Common myeloid progenitor, CD34-positive (primary cell): ENCODE measurements at regions not wholly inside any gene's neighbourhood (a gene's known extent, or its start where the extent isn't known, plus 50 kb on each side); places are given as distances from the start of the nearest gene placed in this dataset.
"Not testable (repeated sequence)": the region's sequence is repeated elsewhere in the genome, so short reads cannot be mapped to it uniquely, and the experiment has no call there.

Experiments used
- CTCF ChIA-PET: fragments of 350-600 bp; sonication (Branson Sonifier 250); formaldehyde crosslinking; loops from one replicate; lab custom pipeline; 2021; ENCODE audit warnings: antibody characterized with exemption; lab: Charles Lee
- POLR2A ChIA-PET: fragments of 350-600 bp; sonication (Branson Sonifier 250); formaldehyde crosslinking; loops from one replicate; lab custom pipeline; 2021; ENCODE audit warnings: antibody characterized with exemption; lab: Charles Lee
- DNase-seq, 3 donors: peaks; one replicate each; pipeline versions ENCODE4 v3.0.0 to v3.0.0-alpha.2; 2013
- H3K27ac ChIP-seq, 2 experiments: 1 replicate in 1 of 2; 2 replicates in 1 of 2; pipeline ENCODE4 v1.7.0; 2013; ENCODE audit warnings: inconsistent platforms in 2 of 2, low read length in 2 of 2, mild to moderate bottlenecking in 2 of 2, low read depth in 1 of 2, moderate library complexity in 1 of 2; ENCODE audit not compliant: severe bottlenecking in 2 of 2, insufficient read depth in 1 of 2, poor library complexity in 1 of 2
- H3K27me3 ChIP-seq, 5 experiments: replicated peaks in 2 of 5; 1 replicate in 3 of 5; 2 replicates in 2 of 5; pipeline versions ENCODE4 v1.6.1 to v1.7.0; 2013; ENCODE audit warnings: low read length in 4 of 5, mild to moderate bottlenecking in 2 of 5, moderate library complexity in 2 of 5, inconsistent platforms in 1 of 5; ENCODE audit not compliant: insufficient read depth in 5 of 5, control insufficient read depth in 4 of 5
- H3K36me3 ChIP-seq, 4 experiments: 1 replicate in 2 of 4; 2 replicates in 2 of 4; pipeline versions ENCODE4 v1.6.1 to v1.7.0; 2013; ENCODE audit warnings: low read length in 3 of 4, control low read depth in 1 of 4, mild to moderate bottlenecking in 1 of 4; ENCODE audit not compliant: control insufficient read depth in 4 of 4, insufficient read depth in 4 of 4
- H3K4me1 ChIP-seq, 4 experiments: 1 replicate in 3 of 4; 2 replicates in 1 of 4; pipeline versions ENCODE4 v1.6.1 to v1.7.1; 2013; ENCODE audit warnings: low read length in 3 of 4, mild to moderate bottlenecking in 3 of 4, control low read depth in 1 of 4, inconsistent platforms in 1 of 4, moderate library complexity in 1 of 4; ENCODE audit not compliant: control insufficient read depth in 4 of 4, insufficient read depth in 4 of 4; ENCODE audit errors: control extremely low read depth in 1 of 4
- H3K4me3 ChIP-seq, 7 experiments: 1 replicate in 4 of 7; 2 replicates in 3 of 7; pipeline versions ENCODE4 v1.5.1 to v1.7.0; 2013; ENCODE audit warnings: mild to moderate bottlenecking in 7 of 7, low read length in 6 of 7, moderate library complexity in 6 of 7, inconsistent platforms in 2 of 7, low read depth in 2 of 7, control low read depth in 1 of 7; ENCODE audit not compliant: insufficient read depth in 4 of 7, control insufficient read depth in 1 of 7; ENCODE audit errors: extremely low read depth in 1 of 7
- H3K9me3 ChIP-seq, 5 experiments: 1 replicate in 4 of 5; 2 replicates in 1 of 5; pipeline versions ENCODE4 v1.6.1 to v1.7.1; 2013; ENCODE audit warnings: low read length in 4 of 5, mild to moderate bottlenecking in 2 of 5, inconsistent platforms in 1 of 5, low read depth in 1 of 5, moderate library complexity in 1 of 5; ENCODE audit not compliant: control insufficient read depth in 4 of 5, insufficient read depth in 2 of 5; ENCODE audit errors: control extremely low read depth in 1 of 5
- WGBS: methylation state at CpG from one replicate; pipeline ENCODE4 v1.1.5; 2013; ENCODE audit not compliant: insufficient coverage; 5-methylcytosine and 5-hydroxymethylcytosine counted together

DNA sequence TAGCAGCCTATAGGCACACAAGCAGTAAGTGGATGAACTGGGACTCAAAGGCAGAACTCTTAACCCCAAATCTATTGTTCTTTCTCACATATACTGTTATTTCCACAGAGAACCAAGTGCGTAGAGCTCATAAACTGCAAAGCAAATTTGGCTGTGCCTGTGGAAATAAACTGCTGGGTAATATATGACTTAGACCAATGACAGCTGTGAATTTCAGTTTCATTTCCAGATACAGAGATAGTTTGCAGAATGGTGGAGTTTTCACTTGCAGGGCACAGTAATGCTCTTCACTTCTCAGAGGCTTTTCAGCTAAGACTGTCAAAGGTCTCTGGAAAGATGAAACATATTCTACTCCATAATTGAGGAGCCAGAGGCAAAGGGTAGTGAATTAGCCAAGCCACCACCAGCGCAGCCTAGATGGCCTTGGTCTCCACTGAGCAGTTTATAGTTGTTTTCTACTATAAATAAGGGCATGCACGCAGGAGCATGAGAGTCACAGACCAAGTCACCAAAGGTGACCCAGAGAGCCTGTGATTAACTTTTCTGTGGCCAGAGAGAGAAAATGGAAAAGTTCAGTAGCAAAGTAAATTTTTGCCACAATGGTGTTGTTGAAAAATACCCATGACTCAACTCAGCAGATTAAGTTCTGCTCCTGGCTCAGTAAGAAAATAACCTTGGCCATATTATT is 180.7 kb upstream of the GRM7 start:
- no peak for DNase-seq
- ChIA-PET CTCF (no interaction called here), POLR2A (no interaction called here)
- H3K36me3 ChIP-seq = no peaks in the 10 kb centered on the region
- WGBS = 100% methylated on average over 2 of the region's 3 CpGs
- H3K9me3 ChIP-seq = no peaks in the 10 kb centered on the region
- no peak overlapping the region for H3K27ac ChIP-seq
- no peaks in the 10 kb centered on the region for H3K4me1 ChIP-seq
- H3K27me3 ChIP-seq = no peaks in the 10 kb centered on the region
- H3K4me3 ChIP-seq = no peak overlapping the region

DNA sequence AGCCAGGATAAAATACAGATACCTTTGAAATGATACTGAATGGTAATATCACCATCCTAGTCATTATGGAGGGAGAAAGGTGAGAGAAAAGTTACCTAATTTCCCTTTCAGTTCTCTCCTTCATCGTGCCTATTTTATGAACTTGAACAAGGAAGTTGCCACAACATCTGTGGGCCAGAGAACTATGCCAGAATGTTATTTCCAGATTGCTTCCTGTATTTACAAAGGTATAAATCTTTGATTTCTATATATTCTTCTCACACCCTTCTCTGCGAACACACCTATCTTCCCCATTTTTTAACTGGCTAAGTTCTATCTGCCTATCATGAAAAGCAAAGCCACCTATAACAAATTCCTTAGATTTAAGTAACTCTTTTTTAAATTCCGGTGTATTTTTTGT is 163.6 kb upstream of the GRM7 start:
- POLR2A ChIA-PET = no interaction called here
- CTCF ChIA-PET = no interaction called here
- whole genome bisulfite sequencing = 50% methylated on average over 1 of the region's 3 CpGs

DNA sequence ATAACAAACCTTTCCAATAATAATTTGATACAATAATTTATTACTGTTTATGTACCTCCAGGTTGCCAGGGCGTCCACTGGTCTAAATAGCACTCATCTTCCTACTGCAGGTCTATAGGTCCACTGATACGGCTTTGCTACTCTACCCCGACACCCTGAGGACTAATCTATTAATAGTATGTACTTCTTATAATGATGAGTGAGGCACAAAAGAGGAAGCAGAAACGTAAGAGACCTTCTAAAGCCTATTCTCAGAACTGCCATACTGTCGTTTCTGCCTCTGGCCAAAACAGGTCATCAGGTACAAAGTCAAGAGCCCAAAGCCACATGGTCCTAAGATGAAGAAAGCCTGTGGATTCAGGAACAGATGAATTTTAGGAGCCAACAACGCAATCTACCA is 163.2 kb upstream of the GRM7 start:
- Histone ChIP-seq H3K27me3 (no peaks in the 10 kb centered on the region), H3K36me3 (no peaks in the 10 kb centered on the region), H3K4me1 (no peaks in the 10 kb centered on the region), H3K27ac (no peak overlapping the region), H3K4me3 (no peak overlapping the region), H3K9me3 (peaks cover 0 to 2% (median 0%) of the 10 kb centered on the region in 5 experiments)
- ChIA-PET CTCF (no interaction called here), POLR2A (no interaction called here)
- no peak for DNase-seq
- 80% methylated on average over 1 of the region's 6 CpGs for WGBS

More for the DNA sequence above, 163.6 kb upstream of the GRM7 start:
- Histone ChIP-seq H3K9me3 (peaks cover 0 to 2% (median 0%) of the 10 kb centered on the region in 5 experiments), H3K4me1 (no peaks in the 10 kb centered on the region), H3K36me3 (no peaks in the 10 kb centered on the region), H3K27ac (no peak overlapping the region), H3K27me3 (no peaks in the 10 kb centered on the region), H3K4me3 (no peak overlapping the region)
- no peak for DNase-seq

GRCh38 chr3:6704817-6705216 is 156.1 kb upstream of the GRM7 start:
- H3K36me3 ChIP-seq, POLR2A ChIA-PET, H3K27me3 ChIP-seq, H3K4me3 ChIP-seq, H3K4me1 ChIP-seq, DNase-seq, CTCF ChIA-PET, H3K9me3 ChIP-seq, H3K27ac ChIP-seq: not testable (repeated sequence)
- WGBS = no CpG with 5 or more reads among the region's 5 CpGs

GRCh38 chr3:6706777-6707176 is 154.1 kb upstream of the GRM7 start:
- Histone ChIP-seq H3K27me3 (no peaks in the 10 kb centered on the region), H3K36me3 (no peaks in the 10 kb centered on the region), H3K4me1 (no peaks in the 10 kb centered on the region), H3K4me3 (no peak overlapping the region), H3K9me3 (no peaks in the 10 kb centered on the region), H3K27ac (no peak overlapping the region)
- WGBS = no CpG with 5 or more reads among the region's 2 CpGs
- ChIA-PET CTCF (no interaction called here), POLR2A (no interaction called here)
- no peak for DNase-seq

- no peak overlapping the region for H3K4me3 ChIP-seq
- WGBS = 92% methylated on average over 5 of the region's 6 CpGs
- ChIA-PET CTCF (no interaction called here), POLR2A (no interaction called here)
- H3K36me3 ChIP-seq = no peaks in the 10 kb centered on the region
- no peak overlapping the region for H3K27ac ChIP-seq
- no peaks in the 10 kb centered on the region for H3K27me3 ChIP-seq
- H3K4me1 ChIP-seq = no peaks in the 10 kb centered on the region
- no peak for DNase-seq
- no peaks in the 10 kb centered on the region for H3K9me3 ChIP-seq
These were observed 151.7 kb upstream of the GRM7 start for GRCh38 chr3:6709178-6709577.

DNA sequence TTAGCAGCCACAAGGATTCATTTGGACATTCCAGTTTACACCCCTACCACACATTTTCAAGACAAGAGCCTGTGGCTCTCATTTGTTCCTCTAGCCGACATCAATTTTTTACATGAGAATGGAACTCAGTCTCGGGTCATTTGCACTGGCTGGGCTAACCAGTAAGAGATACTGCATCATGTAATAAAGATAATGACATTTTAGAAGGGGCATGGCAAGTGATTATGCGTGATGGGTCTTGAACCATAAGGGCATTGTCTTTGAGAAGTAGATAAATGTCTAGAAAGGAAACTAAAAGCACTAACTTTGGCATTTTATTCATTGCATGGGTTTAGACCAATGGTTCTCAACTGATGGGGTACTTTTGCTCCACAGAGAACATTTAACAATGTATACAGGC is 146.0 kb upstream of the GRM7 start:
- Histone ChIP-seq H3K4me1 (peaks cover 0 to 15% (median 8%) of the 10 kb centered on the region in 4 experiments), H3K27me3 (no peaks in the 10 kb centered on the region), H3K4me3 (no peak overlapping the region), H3K9me3 (no peaks in the 10 kb centered on the region), H3K27ac (no peak overlapping the region), H3K36me3 (no peaks in the 10 kb centered on the region)
- ChIA-PET POLR2A (no interaction called here), CTCF (no interaction called here)
- DNase-seq = no peak
- 96% methylated on average over 3 of the region's 3 CpGs for WGBS
